GM12892 (cell line): ENCODE measurements at regions not wholly inside any gene's neighbourhood (a gene's known extent, or its start where the extent isn't known, plus 50 kb on each side); places are given as distances from the start of the nearest gene placed in this dataset.
"Not testable (repeated sequence)": the region's sequence is repeated elsewhere in the genome, so short reads cannot be mapped to it uniquely, and the experiment has no call there.

Experiments used
- DNase-seq: peaks from one replicate; pipeline ENCODE4 v3.0.0; 2011; ENCODE audit not compliant: insufficient read length
- FAIRE-seq: peaks from 2 replicates; lab custom pipeline; 2011; peaks lifted over from hg19 to GRCh38; lab: Jason Lieb, UNC
- POLR2A ChIP-seq: IDR thresholded peaks from 2 replicates; pipeline ENCODE4 v1.6.1; 2011; ENCODE audit warnings: low read depth, low read length, control low read depth
- POLR2AphosphoS5 ChIP-seq: IDR thresholded peaks from 2 replicates; pipeline ENCODE4 v1.6.1; 2011; ENCODE audit warnings: low read depth, low read length, control low read depth
- TAF1 ChIP-seq: IDR thresholded peaks from 2 replicates; pipeline ENCODE4 v1.6.1; 2011; ENCODE audit warnings: low read depth, mild to moderate bottlenecking, control low read depth, low read length, borderline replicate concordance

DNA sequence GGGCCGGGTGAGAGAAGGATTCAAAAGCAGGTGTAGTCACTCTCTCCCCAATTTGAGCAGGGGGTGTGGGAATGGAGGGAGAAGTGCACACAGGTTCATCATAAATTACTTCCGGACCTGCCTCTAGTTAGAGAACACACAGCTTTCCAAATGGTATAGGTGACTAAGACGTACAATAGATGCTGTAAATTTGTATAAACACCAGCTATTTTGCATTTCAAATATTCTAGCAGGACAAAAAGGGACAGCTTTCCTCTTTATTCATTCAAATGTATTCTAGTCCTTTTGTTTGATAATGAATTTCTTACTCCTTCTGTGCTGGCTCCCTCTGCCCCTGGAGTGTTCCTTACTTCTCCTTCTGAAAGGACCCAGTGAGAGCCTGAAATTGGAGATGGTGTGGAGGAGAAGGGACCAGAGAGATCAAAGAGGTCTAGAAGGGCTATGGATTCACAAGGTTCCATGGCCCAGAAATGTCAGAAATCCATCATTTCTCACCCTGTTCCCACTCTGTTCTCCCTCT is 53.2 kb upstream of the SH3BP4 start:
- DNase-seq (no peak), FAIRE-seq (no peak)

DNA sequence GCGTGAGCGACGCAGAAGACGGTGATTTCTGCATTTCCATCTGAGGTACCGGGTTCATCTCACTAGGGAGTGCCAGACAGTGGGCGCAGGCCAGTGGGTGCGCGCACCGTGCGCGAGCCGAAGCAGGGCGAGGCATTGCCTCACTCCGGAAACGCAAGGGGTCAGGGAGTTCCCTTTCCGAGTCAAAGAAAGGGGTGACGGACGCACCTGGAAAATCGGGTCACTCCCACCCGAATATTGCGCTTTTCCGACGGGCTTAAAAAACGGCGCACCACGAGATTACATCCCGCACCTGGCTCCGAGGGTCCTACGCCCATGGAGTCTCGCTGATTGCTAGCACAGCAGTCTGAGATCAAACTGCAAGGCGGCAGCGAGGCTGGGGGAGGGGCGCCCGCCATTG is 63.4 kb upstream of the SH3BP4 start:
- DNase-seq, FAIRE-seq: not testable (repeated sequence)

More for the DNA sequence above, 53.2 kb upstream of the SH3BP4 start:
- TF ChIP-seq POLR2AphosphoS5 = no peak
- no peak for TF ChIP-seq POLR2A
- no peak for TF ChIP-seq TAF1

DNA sequence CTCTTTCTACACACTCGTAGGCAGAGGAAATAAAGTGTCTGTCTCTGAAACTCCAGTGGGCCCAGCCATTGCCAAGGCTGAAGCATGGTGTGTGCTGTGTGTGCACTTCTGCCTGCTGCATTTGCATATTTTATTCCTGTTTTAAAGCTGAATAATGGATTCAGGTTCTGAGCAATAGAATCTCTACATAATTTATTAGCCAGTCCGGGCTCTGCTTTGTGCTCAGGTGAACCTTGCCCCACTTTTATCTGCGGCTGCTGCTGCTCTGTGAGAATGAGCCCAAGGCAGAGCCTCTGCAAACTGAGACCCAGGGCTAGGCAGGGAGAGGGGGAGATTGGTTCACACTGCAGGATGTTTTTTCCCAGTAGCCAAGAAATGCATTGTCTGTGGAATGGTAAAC is 64.6 kb upstream of the SH3BP4 start:
- no peak for DNase-seq
- TF ChIP-seq POLR2AphosphoS5 (no peak), POLR2A (no peak), TAF1 (no peak)
- FAIRE-seq = no peak

DNA sequence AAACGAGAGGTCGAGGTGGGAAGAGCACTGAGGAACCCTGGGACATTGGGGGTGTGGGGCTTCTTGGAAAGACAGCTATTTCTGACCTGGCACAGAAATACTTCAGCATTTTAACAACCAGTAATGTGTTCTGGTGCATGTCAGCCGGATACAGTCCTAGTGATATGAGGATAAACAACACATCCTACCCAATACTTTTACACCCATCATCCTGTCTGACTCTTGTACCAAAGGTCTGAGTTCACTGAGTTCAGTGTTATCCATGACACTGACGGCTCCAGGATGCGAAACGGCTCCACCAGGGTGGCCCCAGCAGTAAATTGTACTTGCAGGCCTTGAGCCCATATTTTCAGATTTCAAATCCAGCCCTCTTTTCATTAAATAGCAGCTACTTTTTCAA is 65.9 kb upstream of the SH3BP4 start:
- no peak for FAIRE-seq
- TF ChIP-seq POLR2AphosphoS5 (no peak), TAF1 (no peak), POLR2A (no peak)
- DNase-seq = no peak

DNA sequence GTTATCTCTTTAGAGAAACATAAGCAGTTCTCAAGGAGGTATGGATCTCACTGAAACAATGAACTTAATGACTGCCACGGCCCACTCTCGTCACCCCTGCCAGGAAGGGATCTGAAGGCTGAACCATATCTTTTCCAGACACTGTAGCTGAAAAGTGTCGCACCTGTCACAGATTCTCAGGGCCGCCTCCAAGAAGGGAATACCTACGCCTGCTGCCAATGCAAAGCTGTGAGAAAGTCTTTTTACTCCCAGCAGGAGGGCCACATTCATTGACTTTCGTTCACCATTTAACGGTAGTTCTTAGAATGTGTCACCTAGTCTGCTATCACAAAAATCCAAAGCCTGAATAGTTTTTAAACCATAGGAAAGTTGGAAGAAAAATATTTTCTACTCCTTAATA is 66.7 kb upstream of the SH3BP4 start:
- TF ChIP-seq TAF1 = no peak
- no peak for TF ChIP-seq POLR2AphosphoS5
- TF ChIP-seq POLR2A = no peak
- DNase-seq (no peak), FAIRE-seq (no peak)

DNA sequence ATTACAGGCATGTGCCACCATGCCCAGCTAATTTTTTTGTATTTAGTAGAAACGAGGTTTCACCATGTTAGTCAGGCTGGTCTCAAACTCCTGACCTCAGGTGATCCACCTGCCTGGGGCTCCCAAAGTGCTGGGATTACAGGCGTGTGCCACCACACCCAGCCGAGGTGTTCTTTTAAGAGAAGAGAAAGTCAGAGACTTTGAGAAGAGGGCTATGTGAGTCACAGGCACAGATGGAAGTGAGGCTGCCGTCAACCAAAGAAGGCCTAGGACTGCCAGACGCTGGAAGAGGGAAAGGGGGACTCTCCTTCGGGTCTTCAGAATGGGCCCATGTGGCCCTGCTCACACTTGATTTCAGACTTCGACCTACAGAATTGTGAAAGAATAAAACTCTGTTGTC is 67.2 kb upstream of the SH3BP4 start:
- DNase-seq = no peak

DNA sequence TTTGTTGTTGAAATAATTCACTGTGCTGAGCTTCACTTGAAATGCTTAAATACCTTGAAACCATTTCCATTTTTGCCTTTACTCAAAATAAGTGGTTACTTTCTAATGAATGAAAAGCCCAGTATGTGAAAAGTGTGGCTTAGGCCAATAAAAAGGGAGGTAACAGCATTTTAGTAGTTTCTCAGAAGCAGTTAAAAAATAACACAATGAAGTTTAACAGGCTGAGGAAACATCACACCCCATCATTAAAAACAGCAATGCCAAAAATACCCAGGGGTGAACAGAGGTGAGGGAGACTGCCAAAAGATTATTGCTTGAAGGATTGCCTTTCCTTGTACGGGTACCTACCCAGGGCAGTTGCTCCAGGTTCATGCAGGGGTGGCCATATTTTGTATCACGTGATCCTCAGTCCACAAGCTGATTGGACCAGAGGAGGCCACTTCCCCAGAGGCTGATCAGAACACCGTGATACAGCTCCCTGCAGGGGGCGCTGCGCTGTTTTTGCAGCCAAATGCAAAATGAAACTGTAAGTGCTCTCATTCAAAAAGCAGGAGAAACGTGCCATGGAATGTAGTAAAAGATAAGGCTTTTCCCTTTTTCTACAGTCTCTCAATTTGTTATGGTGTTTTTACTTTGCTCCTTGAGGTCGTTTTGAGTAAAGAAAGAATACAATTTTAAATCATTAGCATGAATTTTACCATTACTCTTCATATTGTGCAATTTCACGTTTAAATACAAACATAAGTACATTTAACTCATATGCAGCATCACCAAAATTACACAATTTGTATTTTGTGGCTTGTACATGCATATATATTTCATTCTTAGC is 70.2 kb upstream of the SH3BP4 start:
- peak; percentile 14 for DNase-seq

More for the DNA sequence above, 67.2 kb upstream of the SH3BP4 start:
- FAIRE-seq = no peak
- TF ChIP-seq TAF1 (no peak), POLR2A (no peak), POLR2AphosphoS5 (no peak)

DNA sequence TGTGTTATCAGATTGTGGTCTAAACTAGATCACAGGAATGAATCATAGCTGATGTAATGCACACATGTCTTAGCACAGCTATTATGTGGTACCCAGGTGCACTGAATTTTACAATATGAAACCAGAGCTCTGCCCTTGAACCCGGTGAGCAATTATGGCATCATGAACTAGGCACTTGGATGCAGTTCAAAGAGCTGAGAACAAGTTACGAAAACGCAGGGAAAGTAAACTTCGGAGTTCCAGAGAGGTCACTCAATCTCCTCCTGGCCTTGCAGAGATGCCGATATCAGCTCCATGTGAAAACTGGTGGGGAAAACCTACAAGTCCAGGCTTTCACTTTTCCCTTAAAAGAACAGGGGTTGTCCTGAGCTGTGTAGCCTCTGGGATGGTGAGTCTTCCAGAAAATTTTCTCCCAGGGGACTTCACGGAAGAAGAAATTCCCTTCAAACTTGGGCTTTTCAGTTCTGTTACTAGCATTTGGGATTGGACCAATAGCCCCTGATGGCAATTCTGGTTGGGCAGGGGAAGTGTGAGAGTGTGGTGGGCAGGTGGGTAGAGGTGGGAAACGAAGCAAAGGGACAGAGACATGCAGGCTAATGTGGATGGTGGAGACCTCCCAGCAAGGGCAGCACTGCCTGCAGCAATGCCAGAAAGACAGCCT is 71.1 kb upstream of the SH3BP4 start:
- no peak for FAIRE-seq
- DNase-seq = no peak
- TF ChIP-seq TAF1 (no peak), POLR2A (no peak), POLR2AphosphoS5 (no peak)

More for the DNA sequence above, 70.2 kb upstream of the SH3BP4 start:
- FAIRE-seq = no peak
- TF ChIP-seq POLR2AphosphoS5 (no peak), TAF1 (no peak)

DNA sequence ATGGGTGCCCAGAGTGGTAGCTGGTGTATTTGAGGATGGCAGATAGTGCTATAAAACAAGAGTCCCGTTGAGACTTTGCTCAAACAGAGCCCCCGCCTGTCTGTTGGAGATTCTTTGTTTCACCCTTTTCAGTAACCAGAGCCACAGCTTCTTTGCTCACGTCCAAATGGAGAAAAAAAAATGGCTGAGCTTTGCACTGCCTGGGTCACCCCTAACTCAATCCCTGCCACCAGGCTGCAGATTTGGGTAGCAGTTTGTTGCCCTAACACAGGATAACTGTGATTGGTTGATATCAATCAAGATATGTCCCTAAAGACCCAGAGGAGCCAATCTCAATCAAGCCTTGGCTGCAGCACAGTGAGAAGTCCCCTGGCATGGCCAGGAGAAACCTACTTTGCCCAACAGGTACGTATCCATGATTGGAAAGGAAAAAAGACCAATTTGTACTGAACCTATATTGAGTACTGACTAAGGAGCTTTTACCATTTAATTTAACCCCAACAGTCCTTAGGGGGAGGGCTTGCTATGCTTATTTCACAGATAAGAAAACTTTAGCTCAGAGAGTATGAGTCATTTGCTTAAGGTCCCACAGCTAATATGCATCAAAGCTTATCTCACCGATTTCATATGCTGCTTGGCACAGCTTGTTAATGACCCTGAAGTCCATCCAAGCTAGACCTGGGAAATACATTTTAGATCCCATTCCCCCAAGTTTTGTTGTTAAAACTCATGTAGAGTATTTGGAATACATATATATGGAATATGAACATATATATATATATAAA is 72.0 kb upstream of the SH3BP4 start:
- TF ChIP-seq TAF1 (no peak), POLR2AphosphoS5 (no peak), POLR2A (no peak)
- DNase-seq = no peak
- FAIRE-seq = no peak

DNA sequence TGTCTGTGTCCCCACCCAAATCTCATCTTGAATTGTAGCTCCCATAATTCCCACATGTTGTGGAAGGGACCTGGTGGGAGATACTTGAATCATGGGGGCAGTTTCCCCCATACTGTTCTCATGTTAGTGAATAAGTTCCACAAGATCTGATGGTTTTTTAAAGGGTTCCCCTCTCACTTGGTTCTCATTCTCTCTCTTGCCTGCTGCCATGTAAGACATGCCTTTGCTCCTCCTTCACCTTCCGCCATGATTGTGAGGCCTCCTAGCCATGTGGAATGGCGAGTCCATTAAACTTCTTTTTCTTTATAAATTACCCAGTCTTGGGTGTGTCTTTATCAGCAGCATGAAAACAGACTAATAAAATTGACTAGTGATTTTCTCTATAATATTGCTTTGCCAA is 75.2 kb upstream of the SH3BP4 start:
- not testable (repeated sequence) for FAIRE-seq, DNase-seq

DNA sequence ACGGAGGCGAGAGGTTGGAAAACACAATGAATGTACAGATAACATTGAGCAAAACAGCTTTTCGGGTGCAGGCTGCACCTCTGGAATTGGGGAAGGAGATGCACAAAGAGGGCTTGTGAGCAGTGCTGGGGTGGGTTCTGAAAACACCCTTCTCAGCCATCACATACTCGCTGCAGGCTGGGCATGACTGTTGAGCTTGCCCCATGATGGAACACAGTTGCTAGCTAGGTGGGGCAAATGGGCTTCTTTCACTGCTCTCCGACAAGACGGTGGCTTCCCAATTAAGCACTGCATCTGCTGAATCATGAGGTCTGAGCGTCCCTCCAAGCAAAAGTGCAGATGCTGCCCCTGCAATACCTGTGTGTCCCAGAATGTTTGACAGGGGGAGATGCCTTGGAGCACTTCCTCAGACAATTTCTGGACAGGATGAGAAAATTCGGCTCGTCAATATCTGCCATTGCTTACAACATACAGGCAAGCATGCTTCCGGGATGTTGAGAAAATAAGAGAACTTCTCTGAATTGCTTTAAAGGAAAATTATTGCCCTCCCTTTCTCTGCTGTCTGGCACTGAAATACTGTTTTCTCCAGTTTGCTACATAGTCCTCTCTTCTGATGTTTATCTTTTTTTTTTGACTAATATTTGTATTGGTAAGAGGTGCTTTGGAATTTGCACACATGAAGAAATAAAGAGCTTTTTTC is 77.3 kb upstream of the SH3BP4 start:
- TF ChIP-seq POLR2AphosphoS5 (no peak), POLR2A (no peak), TAF1 (no peak)
- no peak for FAIRE-seq
- no peak for DNase-seq

DNA sequence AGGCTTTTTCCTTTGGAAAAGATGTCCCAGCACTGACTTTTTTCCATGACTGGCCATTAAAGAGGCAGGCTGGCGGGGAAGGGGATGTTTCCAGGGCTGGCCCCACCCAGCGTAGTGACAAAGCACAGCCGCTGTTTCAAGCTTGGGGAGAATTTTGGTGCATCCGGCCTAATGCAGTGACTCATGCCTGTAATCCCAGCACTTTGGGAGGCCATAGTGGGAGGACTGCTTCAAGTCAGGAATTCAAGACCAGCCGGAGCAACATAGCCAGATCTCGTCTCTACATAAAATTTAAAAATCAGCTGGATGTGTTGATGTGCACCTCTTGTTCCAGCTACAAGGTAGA is 78.0 kb upstream of the SH3BP4 start:
- TF ChIP-seq POLR2AphosphoS5 (no peak), POLR2A (no peak), TAF1 (no peak)
- no peak for FAIRE-seq

More for the DNA sequence above, 78.0 kb upstream of the SH3BP4 start:
- DNase-seq = no peak
